AG10803 (cell line): ENCODE measurements at regions not wholly inside any gene's neighbourhood (a gene's known extent, or its start where the extent isn't known, plus 50 kb on each side); places are given as distances from the start of the nearest gene placed in this dataset.
A peak's percentile ranks its signal among the peaks of the same experiment; 100 is the strongest.

Source experiments
- DNase-seq: peaks from one replicate; pipeline ENCODE4 v3.0.0; 2010; ENCODE audit warnings: low read depth
- H3K4me3 ChIP-seq: 2 replicates; pipeline ENCODE4 v1.5.1; 2011; ENCODE audit warnings: mild to moderate bottlenecking, low read length, control low read depth
- TF ChIP-seq, protein P1 (sequence below): conservative IDR thresholded peaks from 2 replicates; pipeline ENCODE4 v1.5.1; 2011; ENCODE audit warnings: mild to moderate bottlenecking, low read length, control low read depth, inconsistent platforms

DNA sequence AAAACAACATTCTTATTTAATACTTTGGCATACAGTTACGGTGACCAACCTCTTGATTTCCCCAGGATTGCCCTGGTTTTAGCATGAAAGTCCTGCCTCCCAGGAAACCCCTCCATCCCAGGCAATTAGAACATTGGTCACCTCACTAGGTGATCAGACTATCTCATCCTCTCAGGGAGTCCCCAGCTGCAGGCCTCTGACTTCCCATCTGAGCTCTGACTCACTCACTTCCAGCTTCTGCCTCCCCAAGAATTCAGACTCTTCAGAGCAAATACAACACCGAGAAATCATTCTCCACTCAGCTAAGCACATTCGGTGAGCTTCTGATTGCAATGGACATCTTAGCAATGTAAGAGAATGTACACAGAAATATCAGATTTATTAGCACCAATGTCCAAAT, 92.4 kb upstream of the HES1 start:
- H3K4me3 ChIP-seq = no peak overlapping the region
- TF ChIP-seq, protein P1, sequence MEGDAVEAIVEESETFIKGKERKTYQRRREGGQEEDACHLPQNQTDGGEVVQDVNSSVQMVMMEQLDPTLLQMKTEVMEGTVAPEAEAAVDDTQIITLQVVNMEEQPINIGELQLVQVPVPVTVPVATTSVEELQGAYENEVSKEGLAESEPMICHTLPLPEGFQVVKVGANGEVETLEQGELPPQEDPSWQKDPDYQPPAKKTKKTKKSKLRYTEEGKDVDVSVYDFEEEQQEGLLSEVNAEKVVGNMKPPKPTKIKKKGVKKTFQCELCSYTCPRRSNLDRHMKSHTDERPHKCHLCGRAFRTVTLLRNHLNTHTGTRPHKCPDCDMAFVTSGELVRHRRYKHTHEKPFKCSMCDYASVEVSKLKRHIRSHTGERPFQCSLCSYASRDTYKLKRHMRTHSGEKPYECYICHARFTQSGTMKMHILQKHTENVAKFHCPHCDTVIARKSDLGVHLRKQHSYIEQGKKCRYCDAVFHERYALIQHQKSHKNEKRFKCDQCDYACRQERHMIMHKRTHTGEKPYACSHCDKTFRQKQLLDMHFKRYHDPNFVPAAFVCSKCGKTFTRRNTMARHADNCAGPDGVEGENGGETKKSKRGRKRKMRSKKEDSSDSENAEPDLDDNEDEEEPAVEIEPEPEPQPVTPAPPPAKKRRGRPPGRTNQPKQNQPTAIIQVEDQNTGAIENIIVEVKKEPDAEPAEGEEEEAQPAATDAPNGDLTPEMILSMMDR = no peak
- peak; percentile 55 for DNase-seq

DNA sequence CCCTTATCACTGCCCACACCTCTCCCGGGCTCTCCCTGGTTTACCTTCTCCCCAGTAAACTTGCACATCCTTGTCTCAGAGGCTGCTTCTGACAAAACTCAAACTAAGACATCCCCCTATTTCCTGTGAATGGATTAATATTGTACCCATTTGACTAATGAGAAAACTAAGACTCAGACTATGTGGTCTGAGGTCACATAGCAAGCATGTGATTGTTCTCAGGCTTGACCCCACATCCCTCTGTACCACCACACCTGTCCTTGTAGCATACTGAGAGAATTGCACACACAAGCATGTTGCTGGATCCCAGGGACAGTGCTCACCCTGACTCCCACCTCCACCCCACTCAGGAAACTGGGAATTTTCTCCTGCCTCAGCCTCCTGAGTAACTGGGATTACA, 90.7 kb upstream of the HES1 start:
- TF ChIP-seq, protein P1 = no peak
- H3K4me3 ChIP-seq = no peak overlapping the region
- DNase-seq = no peak

DNA sequence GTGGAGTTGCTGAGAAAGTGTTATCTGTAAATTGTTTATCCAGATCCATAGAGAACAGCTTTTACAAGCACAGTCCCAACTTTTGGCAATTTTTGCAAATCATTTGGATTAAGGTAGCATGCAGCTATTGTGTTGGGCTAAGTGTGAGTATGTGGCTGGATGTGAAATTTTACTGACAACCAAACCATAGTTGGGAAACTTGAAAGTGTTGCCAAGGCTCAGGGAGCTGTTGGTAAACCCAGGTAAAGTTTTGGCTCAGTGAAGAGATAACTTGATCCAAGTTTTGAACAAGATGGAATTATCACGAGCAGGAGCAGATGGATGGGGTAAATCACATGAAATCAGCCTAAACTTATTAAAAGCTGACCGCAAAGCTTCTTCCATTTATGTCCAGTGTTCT, 90.0 kb upstream of the HES1 start:
- no peak for DNase-seq
- no peak overlapping the region for H3K4me3 ChIP-seq
- TF ChIP-seq, protein P1 = no peak

DNA sequence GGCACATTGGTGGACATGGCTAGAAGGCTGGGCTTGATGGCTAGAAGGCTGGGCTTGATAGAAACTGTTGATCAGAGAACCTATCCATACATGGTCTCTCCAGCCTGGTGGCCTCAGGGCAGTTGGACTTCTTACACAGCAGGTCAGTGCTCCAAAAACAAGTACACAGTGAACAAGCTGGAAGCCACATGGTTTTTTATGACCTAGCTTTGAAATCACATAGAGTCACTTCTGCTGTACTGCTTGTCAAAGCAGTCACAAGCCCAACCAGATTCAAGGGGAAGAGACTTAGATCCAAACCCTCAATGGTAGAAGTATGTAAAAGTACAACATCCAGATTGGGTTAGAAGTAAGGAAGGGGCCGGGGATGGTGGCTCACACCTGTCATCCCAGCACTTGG, 89.4 kb upstream of the HES1 start:
- no peak overlapping the region for H3K4me3 ChIP-seq
- TF ChIP-seq, protein P1 = no peak
- DNase-seq = no peak

DNA sequence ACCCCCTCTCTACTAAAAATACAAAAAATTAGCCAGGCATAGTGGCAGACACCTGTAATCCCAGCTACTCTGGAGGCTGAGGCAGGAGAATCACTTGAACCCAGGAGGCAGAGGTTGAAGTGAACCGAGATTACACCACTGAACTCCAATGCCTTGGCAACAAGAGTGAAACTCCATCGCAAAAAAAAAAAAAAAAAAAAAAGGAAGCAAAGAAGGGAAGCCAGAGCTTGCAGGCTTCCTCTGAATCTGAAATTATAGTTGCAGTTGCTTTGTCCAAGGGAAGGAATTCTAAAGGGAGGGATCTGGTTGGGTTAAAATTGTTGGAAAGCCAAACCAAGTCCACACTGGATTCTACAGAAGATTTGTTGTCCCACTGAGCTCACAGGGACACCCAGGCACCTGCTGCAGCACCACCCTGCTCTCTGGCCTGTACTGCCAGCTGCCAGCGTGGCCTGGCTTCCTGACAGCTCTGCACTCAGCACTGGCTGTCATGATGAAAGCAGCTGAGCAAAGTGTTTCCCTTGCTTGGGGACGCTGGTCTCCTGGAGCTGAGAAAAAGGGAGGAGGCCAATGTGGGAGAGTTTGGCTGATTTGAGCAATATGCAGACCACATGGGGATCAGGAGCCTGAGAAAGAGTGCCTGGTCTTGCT, 88.8 kb upstream of the HES1 start:
- TF ChIP-seq, protein P1 = no peak
- peak; percentile 52 for DNase-seq
- no peak overlapping the region for H3K4me3 ChIP-seq

DNA sequence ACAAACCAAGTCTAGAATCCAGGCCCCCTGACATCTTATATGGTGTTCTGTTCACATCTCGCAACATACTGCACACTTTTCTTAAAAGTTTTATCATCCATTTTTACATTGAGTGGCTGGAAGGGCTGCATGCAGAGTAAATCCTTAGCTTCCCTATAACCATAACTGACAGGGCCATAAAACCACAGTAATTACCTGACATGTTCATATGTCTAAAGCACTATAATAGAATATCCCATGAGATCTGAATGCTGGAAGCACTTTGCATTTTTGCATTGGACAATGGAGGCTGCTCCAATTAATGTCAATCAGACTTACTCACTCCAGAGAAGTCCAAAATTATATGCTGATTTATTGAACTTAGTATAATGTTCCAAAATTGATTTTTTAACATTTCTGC, 86.6 kb upstream of the HES1 start:
- DNase-seq = no peak
- TF ChIP-seq, protein P1 = no peak
- H3K4me3 ChIP-seq = no peak overlapping the region

DNA sequence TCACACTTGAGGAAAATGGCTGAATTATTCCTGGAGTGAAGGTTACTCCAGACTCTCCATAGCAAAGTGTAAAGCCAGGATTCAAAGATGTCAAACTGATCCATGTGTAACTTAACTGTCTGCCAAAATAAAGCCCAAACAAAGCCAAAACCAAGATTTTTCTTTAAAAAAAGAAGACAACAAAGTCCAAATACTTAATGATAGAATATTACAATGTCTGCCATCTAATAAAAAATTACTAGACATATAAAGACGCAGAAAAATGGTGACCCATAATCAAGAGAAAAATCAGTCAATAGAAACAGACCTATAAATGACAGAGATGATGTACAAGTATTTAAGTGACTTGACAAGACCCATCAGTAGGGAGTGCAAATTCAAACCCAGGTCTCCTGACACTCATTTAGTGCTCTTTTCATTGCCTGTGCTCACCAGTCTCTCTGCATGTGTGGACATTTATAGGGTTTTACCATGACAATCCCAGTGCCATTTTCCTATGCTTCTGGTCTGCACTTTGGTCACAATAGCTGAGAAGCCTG, 85.1 kb upstream of the HES1 start:
- no peak for DNase-seq
- H3K4me3 ChIP-seq = no peak overlapping the region
- TF ChIP-seq, protein P1 = no peak
